T1000 (cell line): ENCODE measurements at regions not wholly inside any gene's neighbourhood (a gene's known extent, or its start where the extent isn't known, plus 50 kb on each side); places are given as distances from the start of the nearest gene placed in this dataset.
"Not testable (repeated sequence)": the region's sequence is repeated elsewhere in the genome, so short reads cannot be mapped to it uniquely, and the experiment has no call there.

ENCODE experiments used
- DNase-seq: peaks from one replicate; lab custom pipeline; 2025; ENCODE audit warnings: mixed read lengths; lab: John Stamatoyannopoulos, UW

DNA sequence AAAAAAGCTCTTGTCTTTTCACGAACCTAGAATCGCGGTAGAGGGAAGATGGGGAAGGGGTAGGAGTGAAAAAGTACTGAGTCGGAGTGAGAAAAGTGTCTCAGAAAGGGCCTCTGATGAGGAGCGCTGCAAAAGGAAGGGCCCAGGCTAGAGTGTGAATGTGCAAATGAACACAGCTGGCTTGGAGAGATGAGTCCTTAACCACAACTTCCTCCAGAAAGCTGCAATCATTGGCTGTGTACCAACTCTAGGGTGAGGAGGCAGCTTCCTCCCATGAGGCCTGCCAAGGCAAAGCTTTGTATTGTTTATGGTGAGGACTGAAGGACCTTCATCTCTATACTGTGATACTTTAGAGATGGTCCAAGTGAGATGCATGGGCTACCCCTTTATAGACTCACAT, 566.9 kb upstream of the ANO5 start:
- DNase-seq: no peak

DNA sequence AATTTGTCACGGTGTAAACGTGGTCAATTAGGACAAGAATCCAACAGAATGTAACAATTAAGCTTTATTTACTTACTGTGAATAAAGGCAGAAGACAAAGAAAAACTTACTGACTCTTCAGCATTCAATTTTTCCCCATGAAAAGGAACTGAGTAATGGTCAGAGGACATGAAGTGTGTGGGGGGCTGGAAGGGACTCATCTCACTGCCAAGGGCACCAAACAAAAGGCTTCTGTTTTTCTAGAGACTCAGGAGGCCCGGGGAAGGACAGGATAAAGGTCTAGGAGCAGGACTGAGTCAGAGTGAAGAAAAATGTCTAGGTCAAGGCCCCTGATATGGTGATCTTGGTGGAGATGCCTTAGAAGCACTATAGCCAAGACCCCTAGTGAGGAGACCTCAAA, 564.2 kb upstream of the ANO5 start:
- no peak for DNase-seq

DNA sequence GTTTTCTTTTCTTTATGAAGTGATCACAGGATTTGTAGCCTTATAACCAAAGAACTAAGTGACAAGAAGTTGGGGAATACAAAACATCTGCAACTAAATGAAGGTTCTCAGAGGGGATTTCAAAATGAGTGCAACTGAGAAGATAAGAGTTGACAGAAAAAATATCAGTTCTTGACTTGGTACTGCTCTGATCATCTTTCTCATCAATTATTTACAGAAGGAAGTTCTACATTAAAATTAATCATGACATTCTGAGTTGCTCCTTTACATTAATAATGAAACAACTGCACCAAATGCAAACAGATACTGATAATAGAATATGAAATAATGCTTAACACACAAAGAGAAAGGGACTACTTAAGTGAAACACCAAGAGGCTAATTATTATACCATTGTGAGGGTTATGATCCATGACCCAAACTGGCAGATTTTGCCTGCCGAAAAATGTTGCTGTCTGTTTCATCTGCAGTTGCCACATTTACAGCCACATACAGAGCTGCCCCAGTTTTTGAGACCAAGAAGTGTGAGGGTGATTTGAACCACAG, 561.9 kb upstream of the ANO5 start:
- no peak for DNase-seq

DNA sequence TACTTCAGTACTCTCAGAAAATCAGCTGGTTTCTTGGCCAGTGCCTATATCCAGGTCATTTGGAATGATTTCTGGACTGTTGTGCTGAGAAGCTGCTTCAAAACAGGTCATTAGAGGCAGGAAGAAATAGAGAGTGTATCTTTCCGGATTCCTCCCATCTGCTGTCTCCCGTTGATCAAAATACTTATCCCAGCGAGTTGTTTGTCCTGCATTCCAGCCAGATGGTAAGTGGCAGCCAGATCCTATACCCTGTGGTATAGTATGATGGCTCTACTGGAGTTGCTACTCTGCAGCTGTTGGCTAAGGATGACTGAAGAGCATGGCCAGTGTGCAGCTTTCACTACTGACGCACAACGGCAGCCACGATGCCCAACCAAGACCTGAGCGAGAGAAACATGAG, 560.9 kb upstream of the ANO5 start:
- no peak for DNase-seq

DNA sequence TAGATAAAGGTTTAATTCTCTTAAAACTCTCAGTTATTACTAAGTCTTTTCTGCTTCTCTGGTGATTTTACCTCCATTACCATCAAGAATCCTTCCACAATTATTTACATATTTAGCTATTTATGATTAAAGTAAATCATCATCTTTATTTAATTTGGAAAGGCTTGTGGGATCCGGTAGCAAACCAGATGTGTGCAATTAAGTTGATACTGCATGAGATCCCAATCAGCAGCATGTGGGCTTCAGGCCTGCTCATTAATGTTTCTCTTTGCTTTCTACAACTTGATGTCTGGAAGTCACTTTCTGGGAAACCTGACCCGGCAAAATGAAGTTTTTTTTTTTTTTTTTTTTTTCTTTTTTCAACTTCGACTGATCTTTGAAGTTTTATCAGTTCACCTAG, 558.4 kb upstream of the ANO5 start:
- no peak for DNase-seq

DNA sequence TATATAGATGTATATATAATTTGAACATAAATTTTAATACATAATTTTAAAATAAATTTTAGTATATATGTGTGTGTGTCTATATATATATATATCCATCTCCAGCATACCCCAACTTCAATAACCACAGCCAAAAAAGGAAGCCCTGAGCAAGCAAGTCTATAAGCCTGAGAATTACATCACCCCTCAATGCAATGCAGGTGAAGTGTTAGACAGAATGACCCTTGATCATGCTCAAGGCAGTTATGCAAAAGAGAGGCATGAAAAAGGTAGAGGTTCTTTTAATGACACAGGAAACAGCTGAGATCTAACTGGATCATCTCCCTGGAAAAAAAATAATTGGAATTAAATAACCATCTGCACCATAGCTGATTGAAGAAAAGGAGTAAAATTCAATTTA, 557.9 kb upstream of the ANO5 start:
- DNase-seq: no peak

DNA sequence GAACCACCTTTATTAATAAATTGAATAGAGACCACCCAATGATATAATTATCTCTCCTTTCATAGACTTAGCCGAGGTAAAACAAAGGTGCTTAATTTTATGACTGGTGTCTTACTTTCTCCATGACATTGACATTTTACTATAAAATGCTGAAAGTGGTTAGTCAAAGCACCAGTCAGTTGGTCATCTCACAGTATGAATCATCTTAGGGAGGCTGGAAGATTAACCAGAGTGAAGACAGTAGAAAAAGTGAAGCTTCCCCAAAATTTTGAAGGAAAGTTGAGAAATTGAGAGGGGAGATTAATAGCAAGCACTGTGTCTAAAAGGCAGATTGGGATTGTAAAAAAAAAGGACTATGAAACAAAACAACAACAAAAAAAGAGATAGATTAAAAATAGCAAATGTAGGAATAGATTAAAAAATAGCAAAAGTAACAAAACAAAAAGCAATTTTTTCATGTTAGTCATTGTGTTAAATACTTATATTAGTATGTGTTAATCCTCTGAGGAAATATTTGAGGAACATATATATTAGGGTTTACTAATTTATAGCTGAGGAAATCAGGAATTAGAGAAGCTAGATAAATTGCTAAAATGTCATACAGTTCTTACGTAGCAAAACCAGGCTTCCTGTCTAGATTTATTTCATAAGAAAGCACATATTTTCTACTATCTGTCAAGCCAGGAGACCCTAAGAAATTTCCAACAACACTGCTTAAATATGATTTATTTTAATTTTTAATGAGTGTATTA, 557.3 kb upstream of the ANO5 start:
- DNase-seq: no peak

DNA sequence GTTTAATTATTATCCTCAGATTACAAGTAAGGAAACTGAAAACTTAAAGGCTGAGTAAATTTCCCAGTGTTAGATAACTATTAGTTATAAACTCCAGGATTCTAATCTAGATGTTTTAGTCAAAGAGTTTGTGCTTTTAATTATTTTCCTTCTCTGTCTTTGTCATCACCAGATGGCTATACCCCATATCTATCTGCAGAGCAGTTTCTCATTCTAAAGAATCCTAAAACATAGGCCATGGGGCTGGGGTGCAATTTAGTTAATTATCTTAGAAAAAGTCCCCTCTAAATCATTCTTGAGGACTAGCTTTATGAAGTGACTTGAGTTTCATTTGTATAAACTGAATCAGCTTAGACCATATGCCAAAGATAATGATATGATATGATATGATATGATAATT, 556.3 kb upstream of the ANO5 start:
- no peak for DNase-seq

DNA sequence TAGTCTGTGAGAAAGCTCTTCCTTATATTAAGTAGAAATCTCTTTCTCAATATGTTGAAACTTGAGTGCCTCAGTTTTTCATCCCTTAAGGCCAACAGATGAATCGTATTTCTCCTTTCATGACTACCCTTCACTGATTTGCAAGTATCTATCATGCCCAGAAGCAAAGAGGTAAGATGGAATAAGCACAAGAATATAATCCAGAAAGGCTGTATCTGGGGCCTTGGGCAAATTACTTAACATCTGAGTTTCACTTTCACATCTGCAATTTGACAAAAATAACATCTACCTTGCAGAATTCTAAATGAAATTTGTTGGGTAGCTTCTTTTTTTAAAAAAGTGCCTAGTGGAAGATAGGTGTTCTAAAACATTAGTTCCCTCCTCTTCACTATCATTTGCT, 552.4 kb upstream of the ANO5 start:
- no peak for DNase-seq

DNA sequence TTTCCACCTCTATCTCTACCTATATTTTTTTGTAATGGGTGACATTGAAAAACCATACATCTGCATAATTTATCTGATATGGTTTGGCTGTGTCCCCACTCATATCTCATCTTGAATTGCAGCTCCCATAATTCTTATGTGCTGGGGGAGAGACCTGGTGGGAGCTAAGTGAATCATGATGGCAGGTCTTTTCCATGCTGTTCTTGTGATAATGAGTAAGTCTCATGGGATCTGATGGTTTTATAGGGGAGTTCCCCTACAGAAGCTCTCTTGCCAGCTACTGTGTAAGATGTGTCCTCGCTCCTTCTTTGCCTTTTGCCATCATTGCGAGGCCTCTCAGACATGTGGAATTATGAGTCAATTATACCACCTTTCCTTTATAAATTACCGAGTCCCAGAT, 551.0 kb upstream of the ANO5 start:
- DNase-seq: no peak

DNA sequence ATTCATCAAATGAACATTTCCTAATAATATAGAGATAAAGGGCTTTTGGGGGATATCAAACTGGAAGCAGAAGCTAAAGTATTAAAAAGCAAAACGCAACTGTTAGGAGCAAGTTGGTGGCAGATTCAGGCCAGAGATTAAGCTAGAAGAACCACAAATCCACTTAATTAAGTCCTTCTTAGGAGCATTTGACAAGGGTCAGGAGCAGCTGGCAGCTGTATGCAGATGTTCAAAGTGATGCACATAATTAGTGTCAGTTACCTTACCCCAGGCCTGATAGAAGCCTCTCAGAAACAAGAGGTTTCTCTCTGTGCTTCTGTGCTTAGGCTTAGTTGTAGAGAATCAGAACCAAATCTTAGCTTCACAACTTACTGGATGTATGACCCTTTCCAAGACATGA, 546.5 kb upstream of the ANO5 start:
- DNase-seq: no peak

DNA sequence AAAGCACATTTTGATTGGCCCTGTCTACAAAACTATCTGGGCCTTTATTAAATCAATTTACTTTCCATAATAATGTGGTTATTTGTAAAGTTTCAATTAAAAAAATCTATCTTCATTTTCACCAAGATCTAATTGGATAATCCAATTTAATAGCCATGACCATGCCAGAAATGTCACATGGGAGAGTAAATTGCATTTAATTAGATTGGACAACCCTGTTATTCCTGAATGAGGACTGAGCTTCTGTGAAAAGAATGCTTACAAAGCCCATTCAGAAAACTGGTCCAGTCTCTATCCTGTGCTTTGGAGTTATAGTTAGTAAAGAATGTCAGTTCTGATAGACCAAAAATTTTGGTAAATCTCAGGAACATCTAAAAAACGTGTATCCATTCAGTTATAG, 541.9 kb upstream of the ANO5 start:
- no peak for DNase-seq

DNA sequence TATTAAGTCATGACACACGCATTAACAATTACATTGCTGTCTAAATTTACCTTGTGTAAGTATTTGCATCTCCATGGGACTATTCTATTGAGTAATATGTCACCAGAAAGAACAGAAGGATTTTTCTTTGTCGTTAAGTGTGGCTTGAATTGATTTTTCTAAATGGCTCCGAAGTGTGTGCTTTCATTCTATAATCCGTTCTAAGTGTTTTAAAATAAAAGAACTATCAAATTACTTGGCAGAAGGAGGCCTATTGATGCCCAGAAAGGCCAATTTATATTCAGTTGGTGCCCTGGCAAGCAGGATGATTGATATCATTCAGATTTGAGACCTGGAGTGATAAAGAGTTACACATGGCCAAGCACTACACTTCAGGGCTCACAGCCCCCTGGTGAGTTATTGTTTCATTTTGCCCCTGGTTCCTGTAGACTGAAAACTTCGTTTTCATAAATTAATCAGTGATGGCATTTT, 538.9 kb upstream of the ANO5 start:
- no peak for DNase-seq

DNA sequence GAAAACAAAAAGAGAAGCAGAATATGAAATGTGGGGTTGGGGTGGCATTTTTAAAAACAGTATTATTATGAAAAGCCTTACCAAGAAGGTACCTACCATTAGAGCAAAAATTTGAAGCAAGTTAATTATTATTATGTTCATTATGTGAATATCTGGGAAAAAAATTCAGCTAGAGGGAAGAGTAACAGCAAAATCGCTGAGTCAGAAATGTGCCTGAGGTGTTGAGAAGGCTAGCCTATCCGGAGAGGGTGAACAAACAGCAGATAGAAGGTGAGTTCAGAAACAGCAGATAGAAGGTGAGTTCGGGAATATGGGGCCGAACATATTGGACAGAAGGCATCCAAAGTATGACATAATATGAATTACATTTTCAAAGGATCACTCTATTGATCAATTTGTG, 536.8 kb upstream of the ANO5 start:
- no peak for DNase-seq

DNA sequence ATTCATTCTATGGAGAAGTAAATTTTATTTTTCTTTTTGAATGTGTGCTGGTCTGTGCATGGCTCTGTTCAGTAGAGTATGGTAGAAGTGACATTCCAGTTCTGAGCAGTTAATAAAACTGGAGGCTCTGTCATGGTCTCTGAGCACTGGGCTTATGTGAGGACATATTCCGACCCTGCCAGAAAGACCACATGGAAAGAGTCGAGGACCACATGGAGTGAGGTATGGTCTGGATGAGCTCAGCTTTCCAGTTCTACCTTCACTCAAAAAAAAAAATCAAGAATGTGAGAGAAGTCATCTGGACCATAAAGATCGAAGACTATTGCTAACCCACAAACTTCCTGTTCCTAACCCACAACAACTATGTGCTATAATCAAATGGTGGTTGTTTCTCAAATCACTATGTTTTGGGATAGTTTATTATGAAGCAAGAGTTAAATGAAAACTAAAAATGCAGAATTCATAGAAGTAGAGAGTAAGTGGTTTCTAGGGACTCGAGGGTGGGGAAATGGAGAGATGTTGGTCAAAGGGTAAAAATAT, 534.2 kb upstream of the ANO5 start:
- DNase-seq: no peak

DNA sequence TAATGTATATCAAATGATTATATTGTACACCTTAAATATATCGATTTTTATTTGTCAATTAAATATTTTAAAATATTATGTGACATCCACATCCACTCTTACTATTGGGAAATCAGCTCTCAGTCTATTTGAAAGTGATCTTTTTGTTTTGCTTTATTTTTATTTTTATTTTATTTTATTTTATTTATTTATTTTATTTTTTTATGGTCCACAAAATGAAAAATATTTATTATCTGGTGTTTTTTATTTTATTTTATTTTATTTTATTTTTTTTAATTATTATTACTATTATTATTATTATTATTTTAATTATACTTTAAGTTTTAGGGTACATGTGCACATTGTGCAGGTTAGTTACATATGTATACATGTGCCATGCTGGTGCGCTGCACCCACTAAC, 533.5 kb upstream of the ANO5 start:
- DNase-seq: not testable (repeated sequence)

DNA sequence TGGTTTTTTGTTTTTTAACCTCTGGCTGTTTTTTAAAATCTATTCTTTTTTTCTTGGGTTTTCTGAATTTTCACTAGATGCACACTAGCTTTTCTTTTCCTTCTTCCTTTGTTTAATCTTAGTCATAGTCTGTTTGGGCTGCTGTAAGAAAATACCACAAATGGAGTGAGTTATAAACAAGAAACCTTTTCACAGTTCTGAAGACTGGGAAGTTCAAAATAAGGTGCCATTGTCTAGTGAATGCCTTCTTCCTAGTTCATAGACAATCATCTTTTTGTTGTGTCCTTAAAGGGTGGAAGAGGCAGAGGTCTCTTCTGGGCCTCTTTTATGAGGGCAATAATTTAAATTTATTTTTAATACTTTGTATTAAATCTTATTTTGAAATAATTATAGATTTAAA, 532.9 kb upstream of the ANO5 start:
- no peak for DNase-seq

DNA sequence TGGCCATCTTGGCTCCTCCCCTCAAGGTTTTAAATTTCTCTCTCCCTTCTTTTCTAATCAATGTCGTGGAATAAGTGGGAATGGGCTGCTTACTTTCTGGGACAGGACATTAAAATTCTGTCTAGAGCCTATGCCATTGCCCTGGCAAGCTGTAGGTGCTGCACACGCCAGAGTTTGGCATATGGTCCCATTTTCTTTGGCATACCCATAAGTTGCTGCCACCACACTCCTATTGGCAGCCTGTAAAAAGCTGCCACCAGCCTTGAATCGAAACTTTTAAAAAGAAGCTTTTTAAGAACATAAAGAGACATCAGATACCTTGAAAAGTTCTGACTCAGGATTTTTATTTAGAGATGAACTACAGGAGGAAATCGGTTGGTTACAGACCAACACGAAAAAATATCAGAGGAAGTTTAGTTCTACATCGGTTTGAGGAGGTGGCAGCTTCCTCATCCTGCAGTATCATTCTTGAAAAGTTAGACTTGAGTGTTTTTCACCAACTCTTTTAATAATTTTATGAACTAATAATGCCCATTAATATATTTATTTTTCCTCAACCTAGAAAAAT, 517.8 kb upstream of the ANO5 start:
- no peak for DNase-seq

DNA sequence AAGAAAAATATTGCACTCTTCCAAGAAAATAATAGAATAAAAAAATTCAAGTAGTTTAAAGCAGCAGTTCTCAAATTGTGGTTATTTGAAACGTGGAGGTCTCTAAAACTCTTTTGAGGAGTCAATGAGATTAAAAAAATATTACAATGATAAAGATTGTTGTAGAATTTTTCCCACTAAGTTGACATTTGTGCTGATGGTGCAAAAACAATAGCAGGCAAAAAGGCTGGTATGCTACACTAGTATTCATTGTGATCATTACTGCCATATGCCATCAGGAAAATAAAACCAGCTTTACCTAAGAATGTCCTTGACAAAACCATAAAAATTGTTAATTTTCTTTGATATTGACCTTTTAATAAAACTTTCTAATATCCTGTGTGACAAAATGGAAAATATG, 505.2 kb upstream of the ANO5 start:
- DNase-seq: no peak

DNA sequence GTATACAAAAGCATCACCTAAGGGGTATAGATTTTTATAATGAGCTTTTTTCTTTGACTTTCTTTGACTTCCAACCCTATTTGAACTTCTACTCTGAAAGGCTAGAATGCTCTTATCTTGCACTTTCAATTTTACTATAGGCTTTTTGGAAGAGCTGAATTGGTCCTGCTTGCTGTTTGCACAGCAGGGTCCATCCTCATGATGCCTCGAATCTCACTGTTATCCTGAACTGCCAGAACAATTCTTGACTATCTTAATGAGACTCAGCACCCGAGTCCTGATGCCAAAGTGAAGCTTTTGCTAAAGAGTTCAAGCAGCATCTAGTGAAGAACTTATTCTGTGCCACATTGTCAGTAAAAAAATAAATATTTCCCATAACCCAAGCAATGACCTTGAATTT, 488.3 kb upstream of the ANO5 start:
- no peak for DNase-seq

DNA sequence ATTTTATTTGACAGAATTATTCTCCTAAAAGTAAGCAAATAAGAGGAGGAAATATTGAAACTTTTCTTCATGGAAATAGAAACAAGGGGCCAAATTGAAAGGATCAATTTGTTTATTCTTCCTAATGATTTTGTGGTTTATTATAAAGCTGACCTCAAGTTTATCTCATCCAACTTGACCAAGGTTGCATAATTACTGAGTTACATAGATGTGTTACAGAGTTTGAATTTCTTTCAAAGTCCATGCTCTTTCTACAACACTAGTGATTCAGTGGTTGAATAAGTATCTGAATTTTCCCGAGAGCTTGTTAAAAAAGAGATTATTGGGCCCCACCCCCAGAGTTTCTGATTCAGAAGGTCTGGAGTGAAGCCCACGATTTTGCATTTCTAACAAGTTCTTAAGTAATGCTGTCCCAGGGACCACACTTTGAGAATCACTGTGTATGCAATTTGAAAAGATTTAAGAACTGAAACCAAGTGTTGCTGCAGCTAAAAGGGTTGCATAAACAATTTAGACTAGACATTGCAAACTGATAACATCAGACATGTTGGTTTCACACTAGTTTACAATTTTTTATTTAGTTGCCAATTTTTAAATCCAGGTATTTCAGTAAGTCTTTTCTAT, 485.7 kb upstream of the ANO5 start:
- DNase-seq: no peak

DNA sequence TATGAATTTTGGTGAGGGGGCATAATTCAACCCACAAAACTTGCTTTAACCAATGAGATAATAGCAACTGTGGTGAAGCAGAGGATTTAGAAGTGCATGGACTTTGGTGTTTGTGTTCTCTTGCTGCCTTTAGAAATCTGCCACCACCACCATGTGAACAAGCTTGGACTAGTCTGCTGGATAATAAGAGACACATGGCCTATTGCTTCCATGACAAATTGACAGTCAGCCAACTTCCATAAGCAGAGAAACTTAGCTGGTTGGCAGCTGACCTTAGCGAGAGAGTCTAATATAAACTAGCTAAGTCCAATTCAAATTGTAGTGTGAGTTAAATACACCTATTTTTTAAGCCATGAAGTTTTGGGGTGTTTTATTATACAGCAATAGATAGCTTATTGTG, 482.1 kb upstream of the ANO5 start:
- no peak for DNase-seq

DNA sequence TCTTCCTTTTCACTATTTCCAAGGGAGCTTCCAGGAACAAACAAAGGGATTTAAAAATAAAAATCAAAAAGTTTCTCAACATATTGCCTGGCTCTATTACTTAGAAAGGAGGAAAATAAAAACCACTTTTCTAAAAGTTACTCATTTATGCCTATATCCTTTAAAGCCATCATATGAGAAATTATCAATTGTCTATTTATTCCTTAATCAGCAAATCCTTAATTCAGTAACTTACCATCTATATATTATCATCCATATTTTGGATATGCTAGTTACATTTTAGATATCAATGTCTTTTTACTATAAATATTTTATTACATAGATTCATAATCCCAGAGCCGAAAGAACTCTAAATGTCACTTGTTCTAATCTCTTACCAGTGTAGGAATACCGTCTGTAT, 481.5 kb upstream of the ANO5 start:
- no peak for DNase-seq
